WTC11 (cell line): ENCODE measurements at regions not wholly inside any gene's neighbourhood (a gene's known extent, or its start where the extent isn't known, plus 50 kb on each side); places are given as distances from the start of the nearest gene placed in this dataset.

Experiments used
- FOXK1 ChIP-seq: sonication (generic); formaldehyde crosslinking; IDR thresholded peaks from 2 replicates; pipeline ENCODE4 v1.8.0; 2022; ENCODE audit warnings: mild to moderate bottlenecking, moderate library complexity, missing genetic modification reagents
- JUN ChIP-seq: sonication (generic); formaldehyde crosslinking; IDR thresholded peaks from 2 replicates; pipeline ENCODE4 v1.8.0; 2023; ENCODE audit warnings: mild to moderate bottlenecking, missing genetic modification reagents
- NFE2L1 ChIP-seq: sonication (generic); formaldehyde crosslinking; IDR thresholded peaks from 2 replicates; pipeline ENCODE4 v1.8.1; 2023; ENCODE audit warnings: missing genetic modification reagents
- TEAD4 ChIP-seq: sonication (generic); formaldehyde crosslinking; IDR thresholded peaks from 2 replicates; pipeline ENCODE4 v1.8.0; 2022; ENCODE audit warnings: mild to moderate bottlenecking, missing genetic modification reagents
- TF ChIP-seq, protein P1 (sequence below): fragments of 200-600 bp; IDR thresholded peaks from 2 replicates; pipeline ENCODE4 v1.8.0; 2022; ENCODE audit warnings: antibody characterized with exemption

DNA sequence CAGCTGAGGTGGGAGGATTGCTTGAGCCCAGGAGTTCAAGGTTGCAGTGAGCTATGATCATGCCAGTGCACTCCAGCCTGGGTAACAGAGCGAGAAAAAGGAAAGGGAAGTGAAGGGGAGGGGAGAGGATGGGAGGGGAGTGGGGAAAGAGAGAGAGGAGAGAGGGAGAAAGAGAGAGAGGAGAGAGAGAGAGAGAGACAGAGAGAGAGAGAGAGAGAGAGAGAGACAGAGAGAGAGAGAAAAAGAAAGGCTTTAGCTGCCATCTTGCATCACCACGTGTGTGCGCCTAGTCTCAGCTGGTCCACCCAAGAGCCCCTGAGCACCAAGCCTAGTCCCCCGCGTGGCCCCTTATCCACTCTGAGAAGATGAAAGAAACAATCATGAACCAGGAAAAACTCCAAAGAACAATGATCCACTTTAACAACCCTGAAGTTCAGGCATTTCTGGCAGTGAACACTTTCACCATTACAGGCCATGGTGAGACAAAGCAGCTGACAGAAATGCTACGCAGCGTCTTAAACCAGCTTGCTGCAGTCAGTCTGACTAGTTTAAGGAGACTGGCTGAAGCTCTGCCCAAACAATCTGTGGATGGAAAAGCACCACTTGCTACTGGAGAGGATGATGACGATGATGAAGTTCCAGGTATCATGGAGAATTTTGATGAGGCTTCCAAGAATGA is 115.5 kb upstream of the CDC42BPA start:
- TF ChIP-seq FOXK1 (CRISPR knock-in tag) (no peak), TEAD4 (CRISPR knock-in tag) (no peak), NFE2L1 (CRISPR knock-in tag) (no peak), JUN (CRISPR knock-in tag) (no peak)
- TF ChIP-seq, protein P1, sequence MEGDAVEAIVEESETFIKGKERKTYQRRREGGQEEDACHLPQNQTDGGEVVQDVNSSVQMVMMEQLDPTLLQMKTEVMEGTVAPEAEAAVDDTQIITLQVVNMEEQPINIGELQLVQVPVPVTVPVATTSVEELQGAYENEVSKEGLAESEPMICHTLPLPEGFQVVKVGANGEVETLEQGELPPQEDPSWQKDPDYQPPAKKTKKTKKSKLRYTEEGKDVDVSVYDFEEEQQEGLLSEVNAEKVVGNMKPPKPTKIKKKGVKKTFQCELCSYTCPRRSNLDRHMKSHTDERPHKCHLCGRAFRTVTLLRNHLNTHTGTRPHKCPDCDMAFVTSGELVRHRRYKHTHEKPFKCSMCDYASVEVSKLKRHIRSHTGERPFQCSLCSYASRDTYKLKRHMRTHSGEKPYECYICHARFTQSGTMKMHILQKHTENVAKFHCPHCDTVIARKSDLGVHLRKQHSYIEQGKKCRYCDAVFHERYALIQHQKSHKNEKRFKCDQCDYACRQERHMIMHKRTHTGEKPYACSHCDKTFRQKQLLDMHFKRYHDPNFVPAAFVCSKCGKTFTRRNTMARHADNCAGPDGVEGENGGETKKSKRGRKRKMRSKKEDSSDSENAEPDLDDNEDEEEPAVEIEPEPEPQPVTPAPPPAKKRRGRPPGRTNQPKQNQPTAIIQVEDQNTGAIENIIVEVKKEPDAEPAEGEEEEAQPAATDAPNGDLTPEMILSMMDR, result no peak
